CD4-positive, alpha-beta T cell treated with Interleukin-21 for 1 hour (primary cell): ENCODE measurements at regions not wholly inside any gene's neighbourhood (a gene's known extent, or its start where the extent isn't known, plus 50 kb on each side); places are given as distances from the start of the nearest gene placed in this dataset.
"Not testable (repeated sequence)": the region's sequence is repeated elsewhere in the genome, so short reads cannot be mapped to it uniquely, and the experiment has no call there.

Experiments
- DNase-seq: peaks from one replicate; pipeline ENCODE4 v3.0.0-alpha.2; 2020

GRCh38 chr2:3899536-3900155, 196.3 kb downstream of the DCDC2C start:
- no peak for DNase-seq

DNA sequence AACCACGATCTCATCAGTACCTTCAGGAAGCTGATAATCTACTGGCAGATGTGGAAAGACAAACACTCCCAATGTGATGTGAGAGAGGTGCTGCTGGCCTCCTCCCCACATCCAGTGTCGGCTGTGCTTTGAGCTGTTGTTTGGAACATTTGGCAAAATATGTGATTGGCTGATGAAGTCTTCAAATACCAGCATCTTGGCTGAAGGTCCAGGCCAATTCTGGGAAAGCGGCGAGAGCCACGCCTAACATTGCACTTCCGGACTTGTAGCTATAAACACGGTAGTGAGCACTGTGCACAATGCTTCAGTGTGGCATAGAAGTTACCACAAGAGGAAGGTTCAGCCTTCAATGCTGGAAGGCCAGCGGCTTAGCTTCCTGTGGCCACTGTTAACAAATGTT, 198.8 kb downstream of the DCDC2C start:
- DNase-seq = no peak

- no peak for DNase-seq
Measured at GRCh38 chr2:3904061-3904460, 200.7 kb downstream of the DCDC2C start.

DNA sequence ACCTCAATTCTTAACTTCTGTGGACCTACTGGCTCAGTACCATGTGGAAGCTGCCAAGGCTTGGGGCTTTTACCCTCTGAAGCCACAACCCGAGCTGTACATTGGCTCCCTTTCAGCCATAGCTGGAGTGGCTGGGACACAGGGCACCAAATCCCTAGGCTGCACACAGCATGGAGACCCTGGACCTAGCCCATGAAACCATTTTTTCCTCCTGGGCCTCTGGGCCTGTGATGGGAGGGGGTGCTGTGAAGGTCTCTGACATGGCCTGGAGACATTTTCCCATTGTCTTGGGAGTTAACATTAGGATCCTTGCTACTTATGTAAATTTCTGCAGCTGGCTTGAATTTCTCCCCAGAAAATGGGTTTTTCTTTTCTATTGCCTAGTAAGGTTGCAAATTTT, 205.1 kb downstream of the DCDC2C start:
- not testable (repeated sequence) for DNase-seq

GRCh38 chr2:3911882-3912455, 208.6 kb downstream of the DCDC2C start:
- DNase-seq = no peak

GRCh38 chr2:3913166-3913565, 209.8 kb downstream of the DCDC2C start:
- no peak for DNase-seq

DNA sequence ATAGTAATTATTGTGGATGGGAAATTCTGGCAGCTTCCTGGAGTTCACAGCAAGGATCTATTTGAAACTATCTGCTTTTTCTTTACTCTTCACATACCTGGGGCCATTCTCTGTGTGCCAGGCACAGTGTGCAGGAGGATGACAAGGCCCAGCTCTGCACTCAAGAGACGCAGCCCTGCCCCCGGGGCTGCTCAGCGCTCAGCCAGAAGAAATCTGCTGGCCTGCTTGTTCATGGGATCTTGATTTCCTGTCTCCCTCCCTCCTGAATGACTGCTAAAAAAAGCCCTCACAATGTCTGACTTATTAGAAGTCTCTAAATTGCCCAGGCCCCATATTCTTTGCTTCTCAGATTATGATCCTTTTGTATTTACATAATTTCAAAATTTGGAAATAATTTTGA, 210.9 kb downstream of the DCDC2C start:
- no peak for DNase-seq

DNA sequence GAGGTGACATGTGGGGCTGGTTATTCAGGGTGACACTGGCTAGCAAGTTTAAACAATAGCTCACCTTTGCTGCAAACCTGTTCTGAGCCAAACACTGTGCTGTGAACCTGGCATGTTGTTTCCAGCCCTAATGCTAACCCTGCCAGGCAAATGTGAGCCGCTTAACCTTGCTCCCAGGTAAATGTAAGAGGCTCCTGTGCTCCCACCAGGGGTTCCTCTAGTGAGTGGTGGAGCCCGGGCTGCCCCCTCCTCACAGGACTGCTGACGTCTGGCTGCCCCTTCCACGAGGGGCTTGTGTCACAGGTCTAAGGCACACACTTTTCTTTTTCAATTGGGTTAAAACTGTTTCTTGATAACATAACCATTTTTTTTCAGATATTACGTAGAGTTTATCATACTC, 223.7 kb downstream of the DCDC2C start:
- no peak for DNase-seq

- no peak for DNase-seq
Measured at GRCh38 chr2:3929374-3929773, 226.0 kb downstream of the DCDC2C start.

GRCh38 chr2:3930246-3930645, 226.9 kb downstream of the DCDC2C start:
- DNase-seq = no peak

- no peak for DNase-seq
Measured at GRCh38 chr2:3940661-3941060, 237.3 kb downstream of the DCDC2C start.

DNA sequence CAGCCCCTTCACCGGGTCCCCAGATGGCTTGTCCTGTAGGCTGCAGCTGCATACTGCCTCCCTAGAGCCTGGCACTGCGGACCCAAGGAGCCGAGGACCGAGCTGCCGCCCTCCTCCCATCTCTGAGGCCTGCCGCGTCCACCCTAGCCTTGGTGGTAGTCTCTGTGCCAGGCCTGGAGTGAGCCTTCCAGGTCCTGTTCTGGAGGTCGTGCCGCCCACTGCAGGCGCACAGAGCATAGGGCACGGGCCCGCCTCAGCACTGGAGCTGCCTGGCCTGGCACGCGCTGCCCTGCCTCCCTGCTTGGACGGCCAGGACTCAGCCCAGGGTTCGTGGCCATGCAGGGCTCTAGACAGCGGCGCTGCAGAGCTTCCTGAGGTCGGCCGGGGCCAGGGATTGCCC, 239.5 kb downstream of the DCDC2C start:
- DNase-seq = no peak

DNA sequence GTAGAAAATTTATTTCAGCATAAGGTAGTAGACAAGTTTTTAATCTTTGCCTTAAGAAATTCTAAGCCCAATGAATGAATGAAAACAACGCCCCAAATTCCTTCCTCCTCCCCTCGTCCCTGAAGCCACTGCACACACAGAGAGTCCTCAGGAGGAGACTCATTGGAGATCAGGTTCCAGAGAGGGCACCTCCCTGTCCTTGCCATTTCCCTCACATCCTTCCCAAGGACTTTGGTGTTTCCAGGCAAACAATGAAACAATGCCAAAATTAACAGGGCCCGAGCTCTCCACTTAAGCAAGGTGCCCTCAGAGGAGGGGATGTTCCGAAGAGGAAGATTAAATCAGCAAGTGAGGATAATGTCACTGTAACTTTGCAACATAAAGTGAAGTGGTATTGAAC, 240.7 kb downstream of the DCDC2C start:
- DNase-seq = no peak

- DNase-seq = no peak
Measured at GRCh38 chr2:3944841-3945240, 241.5 kb downstream of the DCDC2C start.

DNA sequence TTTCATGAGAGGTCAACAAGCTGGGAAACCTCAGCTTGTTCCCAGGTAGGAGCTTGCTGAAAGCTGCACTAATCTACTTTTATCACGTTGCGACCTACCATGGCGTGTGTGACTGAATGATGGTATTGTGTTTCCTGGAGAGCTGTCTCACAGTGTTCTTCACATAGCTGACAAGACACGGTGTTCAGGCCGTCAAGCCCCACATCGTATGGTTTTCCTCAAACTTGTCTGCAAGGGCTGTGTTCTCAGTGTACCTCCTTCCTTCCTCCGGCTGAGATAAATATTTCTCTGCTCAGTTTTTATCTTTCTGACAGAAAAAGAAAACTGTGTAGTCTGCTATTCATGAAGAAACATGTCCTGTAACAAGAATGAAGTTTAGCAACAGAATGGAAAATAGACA, 244.8 kb downstream of the DCDC2C start:
- no peak for DNase-seq

DNA sequence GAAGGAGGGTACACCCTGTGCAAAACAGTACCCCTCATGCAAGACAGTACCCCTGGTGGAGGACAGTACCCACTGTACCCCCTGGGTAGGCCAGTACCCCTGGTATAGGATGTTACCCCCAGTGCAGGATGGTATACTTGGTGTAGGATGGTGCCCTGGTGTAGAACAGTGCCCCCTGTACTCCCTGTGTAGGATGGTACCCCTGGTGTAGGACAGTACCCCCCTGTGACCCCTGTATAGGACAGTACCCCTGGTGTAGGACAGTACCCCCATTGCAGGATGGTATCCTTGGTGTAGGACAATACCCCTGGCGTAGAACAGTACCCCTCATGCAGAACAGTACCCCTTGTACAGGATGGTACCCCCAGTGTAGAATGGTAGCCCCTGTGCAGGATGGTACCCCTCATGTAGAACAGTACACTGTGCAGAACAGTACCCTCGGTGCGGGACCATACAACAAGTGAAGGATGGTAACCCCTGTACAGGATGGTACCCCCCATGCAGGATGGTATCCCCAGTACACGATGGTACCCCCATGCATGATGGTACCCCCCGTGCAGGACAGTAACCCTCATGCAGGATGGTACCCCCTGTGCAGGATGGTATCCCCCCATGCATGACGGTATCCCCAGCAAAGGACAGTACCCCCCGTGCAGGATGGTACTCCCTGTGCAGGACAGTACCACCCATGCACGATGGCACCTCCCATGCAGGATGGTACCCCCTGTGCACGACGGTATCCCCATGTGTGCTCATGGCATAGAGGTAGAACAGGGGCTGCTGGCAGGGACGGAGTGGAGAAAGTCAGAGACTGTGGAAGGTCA, 248.0 kb downstream of the DCDC2C start:
- no peak for DNase-seq

GRCh38 chr2:3952866-3953516, 249.6 kb downstream of the DCDC2C start:
- DNase-seq = no peak

- no peak for DNase-seq
Measured at GRCh38 chr2:3954261-3954660, 250.9 kb downstream of the DCDC2C start.

- no peak for DNase-seq
Measured at GRCh38 chr2:3956406-3956805, 253.0 kb downstream of the DCDC2C start.

DNA sequence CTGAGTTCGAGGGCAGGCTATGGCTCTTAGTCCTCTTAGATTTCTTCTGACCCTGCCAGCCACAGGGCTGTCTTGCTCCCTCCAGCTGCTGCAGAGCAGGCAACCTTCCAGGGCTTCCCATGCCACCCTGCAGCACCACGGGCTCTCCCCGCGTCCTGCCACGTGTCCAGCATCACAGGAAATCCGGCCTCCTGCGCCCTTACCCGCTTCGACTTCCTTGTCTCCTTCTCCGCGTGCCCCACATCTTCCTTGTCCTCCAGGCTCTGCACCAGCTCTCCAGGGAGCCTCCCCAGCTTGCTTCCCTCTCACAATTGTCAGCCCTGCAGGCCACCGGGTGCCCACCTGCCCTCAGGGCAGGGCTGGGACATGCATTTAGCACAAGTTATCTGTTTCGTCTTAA, 253.5 kb downstream of the DCDC2C start:
- DNase-seq = no peak

DNA sequence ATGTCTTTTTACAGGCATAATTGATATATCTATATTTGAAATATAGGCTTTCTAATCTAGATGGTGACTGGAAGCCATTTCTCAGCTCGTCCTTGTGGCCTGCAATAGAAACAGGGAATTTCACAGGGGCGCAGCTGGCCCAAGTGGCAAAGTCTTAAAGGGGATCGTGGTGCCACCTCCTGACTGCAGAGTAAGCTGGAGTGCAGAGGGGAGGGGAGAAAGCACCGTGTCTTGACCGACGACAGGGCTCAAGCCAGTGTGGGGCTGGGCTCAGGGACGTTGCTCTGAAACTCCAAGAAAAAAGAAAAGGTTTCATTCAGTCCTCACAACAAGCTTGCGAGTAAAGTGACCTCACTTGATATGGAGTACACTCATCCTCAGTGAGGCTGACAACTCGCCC, 255.1 kb downstream of the DCDC2C start:
- no peak for DNase-seq

DNA sequence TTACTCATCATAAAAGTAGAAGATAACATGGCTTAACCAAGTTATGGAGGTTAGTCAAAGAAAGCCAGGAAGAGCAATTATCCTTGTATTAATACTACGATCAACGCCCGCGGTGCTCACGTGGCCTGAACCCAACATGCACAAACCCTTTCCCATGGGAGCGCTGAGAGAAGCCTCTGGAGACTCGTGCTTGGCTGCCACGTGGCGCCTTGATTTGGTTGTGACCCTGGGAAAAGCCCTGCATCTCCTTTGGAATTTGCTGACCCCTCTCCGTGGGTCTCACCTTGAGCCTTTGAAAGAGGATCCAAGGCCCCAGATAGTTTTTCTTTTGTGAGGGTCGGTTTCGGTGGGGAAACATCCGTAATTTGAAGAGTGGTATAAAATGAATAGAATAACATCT, 255.6 kb downstream of the DCDC2C start:
- DNase-seq = no peak

DNA sequence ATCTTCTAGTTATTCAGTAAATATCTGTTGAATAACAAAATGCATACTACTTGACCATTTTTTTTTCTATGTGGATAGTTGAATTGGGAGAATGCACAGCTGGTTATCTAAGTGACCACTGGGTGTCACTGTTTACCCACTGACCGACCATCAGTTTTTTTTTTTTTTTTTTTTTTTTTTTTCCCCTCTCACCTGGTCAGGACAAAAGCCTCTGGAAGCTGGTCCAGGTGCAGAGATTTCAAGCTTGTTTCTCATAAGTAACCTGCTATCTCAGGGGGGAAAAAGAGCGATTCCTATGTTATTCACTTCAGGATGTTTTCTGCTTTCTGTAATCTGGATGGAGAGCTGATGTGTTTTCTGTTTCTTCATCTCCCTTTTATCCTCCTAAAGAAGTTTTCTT, 256.0 kb downstream of the DCDC2C start:
- no peak for DNase-seq

- no peak for DNase-seq
Measured at GRCh38 chr2:3960106-3960505, 256.7 kb downstream of the DCDC2C start.
